B cell (primary cell): ENCODE measurements at regions not wholly inside any gene's neighbourhood (a gene's known extent, or its start where the extent isn't known, plus 50 kb on each side); places are given as distances from the start of the nearest gene placed in this dataset.

Source experiments
- ATAC-seq: fragments of 200-7000 bp; cut with Tn5 transposase; one replicate; pipeline ENCODE4 v1.10.0; 2021; ENCODE audit warnings: low read depth, mild to moderate bottlenecking, moderate number of reproducible peaks, moderate library complexity
- CTCF ChIA-PET: fragments of 350-600 bp; sonication (Branson Sonifier 250); formaldehyde crosslinking; loops from one replicate; lab custom pipeline; 2021; ENCODE audit warnings: antibody characterized with exemption, inconsistent platforms; lab: Charles Lee
- POLR2A ChIA-PET: fragments of 350-600 bp; sonication (Branson Sonifier 250); formaldehyde crosslinking; loops from one replicate; lab custom pipeline; 2021; ENCODE audit warnings: antibody characterized with exemption; lab: Charles Lee
- DNase-seq: peaks from one replicate; pipeline ENCODE4 v3.0.0; 2013
- H2AFZ ChIP-seq: 2 replicates; pipeline ENCODE4 v1.6.1; 2012; ENCODE audit warnings: mild to moderate bottlenecking, low read depth, low read length; ENCODE audit not compliant: insufficient read depth, poor library complexity, severe bottlenecking
- H3K27ac ChIP-seq, 2 donors: 1 replicate in 1 of 2; 2 replicates in 1 of 2; pipeline ENCODE4 v1.5.1; 2012 to 2013; ENCODE audit warnings: low read length in 2 of 2, mild to moderate bottlenecking in 2 of 2, moderate library complexity in 1 of 2
- H3K27me3 ChIP-seq, 4 experiments: fragments of 200-600 bp in 1 of 4; sonication (generic) in 1 of 4; replicated peaks in 1 of 4; 1 replicate in 2 of 4; 2 replicates in 2 of 4; pipeline versions ENCODE4 v1.6.1 to v1.7.0; 2013 to 2016; ENCODE audit warnings: low read length in 3 of 4, mild to moderate bottlenecking in 2 of 4, mixed read lengths in 1 of 4, moderate library complexity in 1 of 4; ENCODE audit not compliant: insufficient read depth in 4 of 4, control insufficient read depth in 3 of 4; ENCODE audit errors: control extremely low read depth in 1 of 4
- H3K36me3 ChIP-seq, 2 experiments: replicated peaks in 1 of 2; 1 replicate in 1 of 2; 2 replicates in 1 of 2; pipeline versions ENCODE4 v1.6.1 to v1.7.1; 2013; ENCODE audit warnings: low read length in 1 of 2; ENCODE audit not compliant: insufficient read depth in 2 of 2, control insufficient read depth in 1 of 2; ENCODE audit errors: control extremely low read depth in 1 of 2, extremely low read depth in 1 of 2
- H3K4me1 ChIP-seq, 2 donors: fragments of 200-600 bp in 1 of 2; sonication (generic) in 1 of 2; 1 replicate in 1 of 2; 2 replicates in 1 of 2; pipeline versions ENCODE4 v1.5.1 to v1.6.1; 2013 to 2017; ENCODE audit warnings: low read length in 2 of 2; ENCODE audit not compliant: control insufficient read depth in 2 of 2, insufficient read depth in 2 of 2
- H3K4me2 ChIP-seq: replicated peaks from 2 replicates; pipeline ENCODE3; 2012; ENCODE audit warnings: mild to moderate bottlenecking, low read depth, low read length; ENCODE audit not compliant: poor library complexity, severe bottlenecking
- H3K4me3 ChIP-seq, 5 experiments: fragments of 200-600 bp in 1 of 5; sonication (generic) in 1 of 5; 1 replicate in 3 of 5; 2 replicates in 2 of 5; pipeline versions ENCODE4 v1.5.1 to v1.7.0; 2011 to 2016; ENCODE audit warnings: low read length in 4 of 5, mild to moderate bottlenecking in 4 of 5, low read depth in 2 of 5, control low read depth in 1 of 5, moderate library complexity in 1 of 5; ENCODE audit not compliant: insufficient read depth in 1 of 5; ENCODE audit errors: control extremely low read depth in 1 of 5, extremely low read depth in 1 of 5
- H3K79me2 ChIP-seq: fragments of 200-600 bp; sonication (generic); one replicate; pipeline ENCODE4 v1.6.0; 2016; ENCODE audit warnings: low read length; ENCODE audit not compliant: control insufficient read depth, insufficient read depth
- H3K9ac ChIP-seq: fragments of 200-600 bp; sonication (generic); 2 replicates; pipeline ENCODE4 v1.6.1; 2017; ENCODE audit warnings: mild to moderate bottlenecking, low read length, moderate library complexity
- H3K9me3 ChIP-seq, 3 donors: one replicate each; pipeline versions ENCODE4 v1.6.1 to v1.7.1; 2013; ENCODE audit warnings: low read length in 2 of 3; ENCODE audit not compliant: control insufficient read depth in 2 of 3, insufficient read depth in 1 of 3; ENCODE audit errors: control extremely low read depth in 1 of 3
- H4K20me1 ChIP-seq: 2 replicates; pipeline ENCODE4 v1.6.0; 2012; ENCODE audit warnings: mild to moderate bottlenecking, low read length; ENCODE audit not compliant: insufficient read depth, control insufficient read depth, poor library complexity, severe bottlenecking
- H3K27ac Mint-ChIP-seq: one replicate; pipeline ENCODE4 v1.8.0; 2021; ENCODE audit warnings: mixed read lengths
- H3K27me3 Mint-ChIP-seq: one replicate; pipeline ENCODE4 v1.8.0; 2021; ENCODE audit warnings: mixed read lengths
- H3K4me1 Mint-ChIP-seq: one replicate; pipeline ENCODE4 v1.8.0; 2021; ENCODE audit warnings: mixed read lengths
- H3K4me3 Mint-ChIP-seq: one replicate; pipeline ENCODE4 v1.8.0; 2021; ENCODE audit warnings: mixed read lengths
- H3K9me3 Mint-ChIP-seq: one replicate; pipeline ENCODE4 v1.8.0; 2022; ENCODE audit warnings: mixed read lengths; ENCODE audit not compliant: insufficient read depth
- CTCF ChIP-seq: fragments of 200-600 bp; IDR thresholded peaks from one replicate; pipeline ENCODE4 v1.8.0; 2022; ENCODE audit warnings: antibody characterized with exemption, mild to moderate bottlenecking
- EZH2 ChIP-seq: IDR thresholded peaks from 2 replicates; pipeline ENCODE4 v1.6.1; 2012; ENCODE audit warnings: borderline replicate concordance, low read depth, mild to moderate bottlenecking, moderate library complexity, low read length; ENCODE audit not compliant: insufficient read depth, poor library complexity, severe bottlenecking
- WGBS: methylation state at CpG from one replicate; pipeline ENCODE4 v1.1.5; 2013; ENCODE audit warnings: missing lambda C conversion rate; ENCODE audit not compliant: insufficient coverage; 5-methylcytosine and 5-hydroxymethylcytosine counted together
- intact Hi-C: fragments of 100-400 bp; cut with micrococcal nuclease; formaldehyde crosslinking; loops from one replicate; pipeline ENCODE4 v1.10.0; 2022

- H3K27ac ChIP-seq, result no peak overlapping the region
- no peaks in the 10 kb centered on the region for H4K20me1 ChIP-seq
- no peaks in the 10 kb centered on the region for H3K27me3 Mint-ChIP-seq
- no peaks in the 10 kb centered on the region for H3K9me3 Mint-ChIP-seq
- H3K79me2 ChIP-seq, result no peaks in the 10 kb centered on the region
- H2AFZ ChIP-seq, result no peak overlapping the region
- TF ChIP-seq CTCF (no peak), EZH2 (no peak)
- ChIA-PET CTCF (no interaction called here), POLR2A (no interaction called here)
- no peaks in the 10 kb centered on the region for H3K4me1 ChIP-seq
- ATAC-seq, result no peak
- H3K4me3 Mint-ChIP-seq, result no peak overlapping the region
- no peak overlapping the region for H3K4me2 ChIP-seq
- H3K27me3 ChIP-seq, result no peaks in the 10 kb centered on the region
- DNase-seq, result no peak
- no peaks in the 10 kb centered on the region for H3K36me3 ChIP-seq
- no peaks in the 10 kb centered on the region for H3K9me3 ChIP-seq
- intact Hi-C loops, result no loop called here
- H3K9ac ChIP-seq, result no peak overlapping the region
- H3K27ac Mint-ChIP-seq, result no peak overlapping the region
- no peak overlapping the region for H3K4me3 ChIP-seq
- no CpG with 5 or more reads among the region's 2 CpGs for WGBS
- no peaks in the 10 kb centered on the region for H3K4me1 Mint-ChIP-seq
These were observed 285.2 kb upstream of the ARX start for GRCh38 chrX:25300994-25301393.

- no peak overlapping the region for H3K4me2 ChIP-seq
- H4K20me1 ChIP-seq, result no peaks in the 10 kb centered on the region
- ChIA-PET CTCF (no interaction called here), POLR2A (no interaction called here)
- Mint-ChIP-seq H3K4me1 (no peaks in the 10 kb centered on the region), H3K4me3 (no peak overlapping the region), H3K27me3 (no peaks in the 10 kb centered on the region), H3K27ac (no peak overlapping the region), H3K9me3 (no peaks in the 10 kb centered on the region)
- TF ChIP-seq CTCF (no peak), EZH2 (no peak)
- no peaks in the 10 kb centered on the region for H3K79me2 ChIP-seq
- intact Hi-C loops, result no loop called here
- H3K9ac ChIP-seq, result no peak overlapping the region
- H3K4me3 ChIP-seq, result no peak overlapping the region
- ATAC-seq, result no peak
- no peak overlapping the region for H2AFZ ChIP-seq
- no peak overlapping the region for H3K27ac ChIP-seq
- DNase-seq, result no peak
- no peaks in the 10 kb centered on the region for H3K4me1 ChIP-seq
- H3K27me3 ChIP-seq, result no peaks in the 10 kb centered on the region
- WGBS, result no CpG with 5 or more reads among the region's 1 CpG
- H3K36me3 ChIP-seq, result no peaks in the 10 kb centered on the region
- H3K9me3 ChIP-seq, result no peaks in the 10 kb centered on the region
These were observed 281.1 kb upstream of the ARX start for GRCh38 chrX:25296850-25297249.
